IPS DF 4.7 (cell line): ENCODE measurements at regions not wholly inside any gene's neighbourhood (a gene's known extent, or its start where the extent isn't known, plus 50 kb on each side); places are given as distances from the start of the nearest gene placed in this dataset.

Source experiments
- DNase-seq: peaks from one replicate; pipeline ENCODE4 v3.0.0-alpha.2; 2013; ENCODE audit warnings: low spot score; ENCODE audit errors: extremely low read depth

GRCh38 chr17:74010903-74011302 lies 192.6 kb upstream of the RPL38 start:
- no peak for DNase-seq

GRCh38 chr17:74011966-74012365 lies 191.5 kb upstream of the RPL38 start:
- no peak for DNase-seq

- DNase-seq, result no peak
These were observed 191.0 kb upstream of the RPL38 start for GRCh38 chr17:74012465-74012864.

GRCh38 chr17:74015316-74015715 lies 188.2 kb upstream of the RPL38 start:
- no peak for DNase-seq

GRCh38 chr17:74015990-74016389 lies 187.5 kb upstream of the RPL38 start:
- no peak for DNase-seq

GRCh38 chr17:74016461-74016860 lies 187.0 kb upstream of the RPL38 start:
- DNase-seq, result no peak

- DNase-seq, result no peak
These were observed 186.0 kb upstream of the RPL38 start for GRCh38 chr17:74017466-74017865.

GRCh38 chr17:74018115-74018514 lies 185.4 kb upstream of the RPL38 start:
- no peak for DNase-seq

- DNase-seq, result no peak
These were observed 184.2 kb upstream of the RPL38 start for GRCh38 chr17:74019271-74019670.

- no peak for DNase-seq
These were observed 183.6 kb upstream of the RPL38 start for GRCh38 chr17:74019860-74020259.

GRCh38 chr17:74020522-74020921 lies 183.0 kb upstream of the RPL38 start:
- DNase-seq, result no peak

GRCh38 chr17:74024871-74025531 lies 178.5 kb upstream of the RPL38 start:
- no peak for DNase-seq

- DNase-seq, result no peak
These were observed 176.0 kb upstream of the RPL38 start for GRCh38 chr17:74027444-74027843.

- no peak for DNase-seq
These were observed 174.9 kb upstream of the RPL38 start for GRCh38 chr17:74028354-74029116.

- DNase-seq, result no peak
These were observed 172.0 kb upstream of the RPL38 start for GRCh38 chr17:74031316-74032090.

GRCh38 chr17:74032222-74032621 lies 171.3 kb upstream of the RPL38 start:
- no peak for DNase-seq

- no peak for DNase-seq
These were observed 166.2 kb upstream of the RPL38 start for GRCh38 chr17:74037320-74037719.

- no peak for DNase-seq
These were observed 163.2 kb upstream of the RPL38 start for GRCh38 chr17:74040291-74040690.

- DNase-seq, result no peak
These were observed 162.7 kb upstream of the RPL38 start for GRCh38 chr17:74040729-74041128.

- DNase-seq, result no peak
These were observed 161.4 kb upstream of the RPL38 start for GRCh38 chr17:74041869-74042640.

- DNase-seq, result no peak
These were observed 160.6 kb upstream of the RPL38 start for GRCh38 chr17:74042744-74043486.
